GM12872 (cell line): ENCODE measurements at regions not wholly inside any gene's neighbourhood (a gene's known extent, or its start where the extent isn't known, plus 50 kb on each side); places are given as distances from the start of the nearest gene placed in this dataset.

ENCODE experiments used
- TF ChIP-seq, protein P1 (sequence below): IDR thresholded peaks from 3 replicates; pipeline ENCODE4 v1.5.1; 2011; ENCODE audit warnings: low read depth, mild to moderate bottlenecking, low read length, moderate library complexity; ENCODE audit not compliant: insufficient read depth

DNA sequence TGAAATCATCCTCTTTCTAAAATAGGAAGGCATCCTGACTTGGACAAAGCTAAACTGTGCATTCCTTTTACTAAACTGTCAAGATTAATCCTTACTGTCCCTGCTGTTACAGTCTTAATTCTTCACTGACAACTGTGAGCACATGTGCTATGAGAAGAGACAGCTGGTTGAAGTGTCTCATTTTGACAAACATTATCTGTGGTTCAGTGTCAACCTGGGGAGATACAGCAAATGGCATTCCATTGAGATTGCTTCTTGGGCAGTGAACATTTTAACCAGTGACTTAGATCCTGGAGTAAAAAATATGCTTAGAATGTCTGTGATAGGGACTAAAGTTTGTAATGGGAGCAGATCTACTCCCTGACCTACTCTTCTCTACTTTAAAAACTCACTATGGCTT lies 552.6 kb upstream of the ATP2B1 start:
- TF ChIP-seq, protein P1, sequence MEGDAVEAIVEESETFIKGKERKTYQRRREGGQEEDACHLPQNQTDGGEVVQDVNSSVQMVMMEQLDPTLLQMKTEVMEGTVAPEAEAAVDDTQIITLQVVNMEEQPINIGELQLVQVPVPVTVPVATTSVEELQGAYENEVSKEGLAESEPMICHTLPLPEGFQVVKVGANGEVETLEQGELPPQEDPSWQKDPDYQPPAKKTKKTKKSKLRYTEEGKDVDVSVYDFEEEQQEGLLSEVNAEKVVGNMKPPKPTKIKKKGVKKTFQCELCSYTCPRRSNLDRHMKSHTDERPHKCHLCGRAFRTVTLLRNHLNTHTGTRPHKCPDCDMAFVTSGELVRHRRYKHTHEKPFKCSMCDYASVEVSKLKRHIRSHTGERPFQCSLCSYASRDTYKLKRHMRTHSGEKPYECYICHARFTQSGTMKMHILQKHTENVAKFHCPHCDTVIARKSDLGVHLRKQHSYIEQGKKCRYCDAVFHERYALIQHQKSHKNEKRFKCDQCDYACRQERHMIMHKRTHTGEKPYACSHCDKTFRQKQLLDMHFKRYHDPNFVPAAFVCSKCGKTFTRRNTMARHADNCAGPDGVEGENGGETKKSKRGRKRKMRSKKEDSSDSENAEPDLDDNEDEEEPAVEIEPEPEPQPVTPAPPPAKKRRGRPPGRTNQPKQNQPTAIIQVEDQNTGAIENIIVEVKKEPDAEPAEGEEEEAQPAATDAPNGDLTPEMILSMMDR = no peak

DNA sequence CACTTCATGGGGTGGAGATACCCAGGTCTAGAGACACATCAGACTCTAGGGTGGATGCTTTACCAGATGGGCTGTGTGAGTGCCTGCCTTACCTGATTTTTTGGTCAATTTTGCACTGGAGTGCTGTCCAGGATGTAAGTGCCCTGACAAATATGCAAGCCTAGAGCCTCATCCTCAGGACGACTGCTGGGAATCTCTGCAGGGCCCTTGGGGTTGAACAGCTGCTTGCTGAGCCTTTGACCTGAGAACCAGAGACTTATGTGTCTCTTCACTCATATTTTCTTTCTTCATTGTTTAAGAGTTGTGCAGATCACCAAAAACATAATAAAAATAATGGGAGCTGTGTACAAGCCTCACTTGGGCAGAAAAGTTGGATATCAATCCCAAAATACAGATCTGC lies 551.5 kb upstream of the ATP2B1 start:
- TF ChIP-seq, protein P1 = no peak

DNA sequence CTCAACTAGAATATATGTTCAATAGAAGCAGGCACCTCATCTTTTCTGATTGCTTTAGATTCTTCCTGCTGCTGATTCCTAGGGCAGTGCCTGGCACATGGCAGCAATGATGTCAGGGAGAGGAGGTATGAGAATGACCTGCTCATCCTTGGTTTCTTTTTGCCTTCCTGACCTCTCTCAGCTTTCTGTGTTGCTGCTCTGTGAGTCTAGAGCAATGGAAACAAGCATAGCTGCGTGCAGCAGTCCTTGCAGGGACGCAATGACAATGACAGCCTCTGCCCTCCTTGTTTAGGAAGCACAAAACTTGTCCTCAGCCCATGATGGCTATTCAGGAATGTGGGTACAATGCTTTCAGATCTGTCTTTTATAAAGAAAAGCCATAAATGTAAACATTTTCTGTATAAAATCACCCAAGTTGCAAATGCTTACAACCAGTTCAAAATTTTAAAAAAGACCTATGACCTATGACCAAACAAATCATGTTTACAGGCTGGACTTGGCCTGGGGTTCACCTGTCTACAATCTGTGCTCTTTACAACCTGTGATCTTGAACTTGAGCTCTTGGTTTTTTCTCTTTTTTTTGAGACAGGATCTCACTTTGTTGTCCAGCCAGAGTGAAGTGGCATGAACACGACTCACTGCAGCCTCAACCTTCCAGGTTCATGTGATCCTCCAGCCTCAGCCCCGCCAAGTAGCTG lies 549.4 kb upstream of the ATP2B1 start:
- TF ChIP-seq, protein P1 = no peak

DNA sequence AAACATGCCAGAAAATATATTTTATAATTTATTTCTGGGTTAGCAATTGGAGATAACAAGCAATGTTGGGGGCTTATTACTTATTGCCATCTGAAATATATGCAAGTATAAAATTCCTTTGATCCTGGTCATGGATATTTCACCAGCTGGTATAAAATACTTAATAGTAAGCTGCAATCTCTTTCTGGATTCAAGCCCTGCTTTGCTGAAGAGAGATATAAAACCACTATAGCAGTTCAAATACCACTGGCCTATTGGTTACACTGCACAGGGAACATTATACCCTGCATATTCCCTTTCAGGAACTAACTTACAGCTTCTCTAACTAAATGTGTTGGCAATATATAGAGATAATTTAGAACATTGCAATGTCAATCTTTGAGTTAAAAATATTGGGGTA lies 546.2 kb upstream of the ATP2B1 start:
- TF ChIP-seq, protein P1 = no peak

DNA sequence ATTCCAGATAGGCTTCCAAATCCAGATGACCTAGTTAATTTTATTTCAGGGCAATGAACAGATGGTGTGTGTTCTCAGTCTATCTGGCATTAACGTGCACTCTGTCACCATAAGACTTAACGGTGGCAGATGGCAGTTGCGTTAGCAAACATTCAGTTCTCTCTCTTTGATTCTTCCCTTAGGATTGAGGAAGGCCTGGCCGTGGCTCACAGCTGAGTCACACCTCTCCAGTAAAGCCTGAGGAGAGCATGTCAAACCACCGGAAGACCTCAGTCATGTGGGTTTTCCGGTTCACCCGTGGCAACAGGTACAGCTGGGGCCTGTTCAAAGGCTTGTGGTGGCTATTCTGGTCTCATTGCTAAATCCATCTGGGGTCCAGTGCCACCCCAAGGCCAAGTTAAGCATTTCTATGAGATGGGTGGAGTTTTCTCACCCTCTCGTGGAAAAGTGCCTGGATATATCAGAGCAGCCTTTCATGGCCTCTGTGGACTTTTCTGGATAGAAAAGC lies 545.1 kb upstream of the ATP2B1 start:
- TF ChIP-seq, protein P1 = peak; percentile 50

DNA sequence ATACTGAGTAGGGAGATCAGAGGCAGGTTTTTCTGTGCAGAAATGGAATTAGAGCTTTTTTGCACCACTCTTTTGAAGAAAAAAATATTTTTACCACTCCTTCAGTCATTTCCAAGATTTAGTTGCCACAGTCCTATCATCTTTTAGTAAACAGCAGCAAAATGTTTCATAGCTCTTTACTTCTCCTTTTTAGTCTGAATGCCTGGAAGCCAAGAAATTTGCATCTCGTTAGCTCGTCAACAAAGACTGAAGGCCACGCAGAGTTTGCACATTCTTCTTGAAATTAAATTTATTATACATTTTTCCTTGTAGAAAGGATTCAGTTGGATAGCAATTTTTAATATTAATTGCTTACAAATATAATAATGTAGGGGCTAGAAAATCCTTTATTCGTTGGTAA lies 544.5 kb upstream of the ATP2B1 start:
- TF ChIP-seq, protein P1 = no peak

DNA sequence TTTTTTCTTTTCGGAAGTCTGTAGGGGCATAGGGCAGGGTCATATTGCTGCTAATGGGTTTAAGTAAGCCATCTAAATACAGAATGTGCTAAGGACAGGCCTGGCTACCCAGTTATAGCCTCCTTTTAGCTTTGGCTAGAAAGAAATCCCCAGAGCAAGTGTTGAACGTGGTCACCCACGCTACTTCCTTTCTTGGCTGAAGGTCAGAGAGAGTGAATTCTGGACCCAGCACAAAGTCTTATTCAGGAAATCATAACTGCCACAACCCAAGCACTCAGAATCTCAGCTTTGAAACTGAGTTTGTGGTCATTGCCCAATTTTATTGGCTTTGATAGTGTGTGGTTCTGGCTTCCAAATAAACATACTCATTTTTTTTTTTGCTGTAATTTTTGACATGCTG lies 542.1 kb upstream of the ATP2B1 start:
- TF ChIP-seq, protein P1 = no peak

DNA sequence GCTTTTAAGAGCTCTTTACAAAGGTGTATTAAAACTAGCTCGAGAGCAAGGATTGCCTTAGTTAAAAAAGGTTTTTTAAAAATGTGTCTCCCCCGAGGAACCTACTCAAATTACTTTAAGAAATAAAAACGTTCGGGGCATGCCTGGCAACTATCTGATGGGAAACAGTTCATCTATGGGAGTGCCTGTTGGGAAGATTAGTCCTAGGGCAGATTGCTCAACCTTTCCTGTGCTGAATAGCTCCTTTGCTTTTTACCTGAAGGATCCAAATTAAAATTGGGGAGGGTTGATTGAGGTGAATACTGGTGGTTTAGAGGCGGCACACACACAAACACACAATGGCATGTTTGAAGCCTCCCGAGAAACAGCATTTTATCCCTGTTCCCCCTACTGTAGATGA lies 541.4 kb upstream of the ATP2B1 start:
- TF ChIP-seq, protein P1 = no peak
